ENCODE measurements at regions not wholly inside any gene's neighbourhood (a gene's known extent, or its start where the extent isn't known, plus 50 kb on each side); places are given as distances from the start of the nearest gene placed in this dataset.

GRCh38 chr6:122102026-122102425 is 297.4 kb upstream of the HSF2 start:
- TF ChIP-seq GLI4 (tag by site-specific recombination; IDR thresholded peaks at IDR 0.05) (no peak), ZXDB (tag by site-specific recombination; IDR thresholded peaks at IDR 0.05) (no peak)
